ENCODE measurements at regions not wholly inside any gene's neighbourhood (a gene's known extent, or its start where the extent isn't known, plus 50 kb on each side); places are given as distances from the start of the nearest gene placed in this dataset.

GRCh38 chr1:81582467-81582986 is 218.2 kb upstream of the ADGRL2 start:
- no peak for DNase-seq (ENCODE audit: low read depth, low spot score)

DNA sequence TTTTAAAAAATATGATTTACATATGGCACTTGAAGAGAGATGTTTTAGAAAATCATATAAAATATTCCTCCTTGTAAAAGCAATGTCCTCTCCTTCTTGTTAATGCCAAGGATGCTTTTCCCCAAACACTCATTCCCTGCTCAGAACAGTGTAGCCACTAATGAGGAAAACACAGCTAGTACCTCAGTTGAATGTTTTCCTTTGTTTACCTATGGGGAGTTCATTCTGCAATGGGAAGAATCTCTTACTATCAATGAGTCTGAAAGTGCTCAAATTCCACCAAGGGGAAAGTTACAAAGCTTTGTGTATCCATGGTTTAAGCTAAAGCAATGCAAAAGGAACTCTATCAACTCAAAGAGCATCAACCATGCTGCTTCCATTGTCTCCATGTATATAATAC is 221.9 kb upstream of the ADGRL2 start:
- DNase-seq (ENCODE audit: low read depth, low spot score), result no peak

- DNase-seq (ENCODE audit: low read depth, low spot score), result no peak
Measured at GRCh38 chr1:81577004-81577697, 223.6 kb upstream of the ADGRL2 start.

GRCh38 chr1:81574408-81574807 is 226.3 kb upstream of the ADGRL2 start:
- DNase-seq (ENCODE audit: low read depth, low spot score), result no peak

DNA sequence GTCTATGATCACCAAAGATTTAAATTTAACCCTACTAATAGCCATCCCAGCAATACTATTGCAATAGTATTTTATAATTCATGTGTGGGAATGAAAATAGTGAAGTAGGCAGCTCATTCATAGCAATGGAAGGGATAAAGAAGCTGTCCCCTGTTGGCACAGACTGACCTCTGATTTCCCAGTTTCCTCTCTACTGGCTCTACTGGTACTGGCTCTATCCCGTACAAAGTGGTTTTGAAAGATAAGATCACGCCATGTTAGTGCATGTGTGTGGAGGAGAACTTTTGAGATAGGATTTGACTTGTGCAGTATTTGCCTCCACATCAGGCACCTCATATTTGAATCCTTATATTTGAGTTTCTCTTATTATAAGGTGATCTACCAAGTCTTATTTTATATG is 227.3 kb upstream of the ADGRL2 start:
- no peak for DNase-seq (ENCODE audit: low read depth, low spot score)

DNA sequence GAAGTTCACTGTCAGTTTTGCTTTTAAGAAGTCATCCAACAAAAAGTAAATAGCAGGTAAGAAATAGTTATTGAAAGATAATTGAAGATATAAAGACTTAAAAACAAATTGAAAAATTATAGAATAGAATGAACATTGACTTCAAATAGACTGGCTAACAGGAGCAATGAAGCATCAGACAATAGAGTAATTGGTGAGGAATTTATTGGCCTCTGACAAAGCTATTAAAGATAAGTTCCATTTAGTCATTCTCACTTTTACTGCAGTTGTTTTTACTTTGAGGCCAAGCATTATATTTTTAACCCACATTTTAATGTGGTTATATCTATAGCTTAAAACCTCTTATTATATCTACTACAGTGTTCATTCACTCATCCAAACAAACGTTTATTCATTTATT is 228.8 kb upstream of the ADGRL2 start:
- DNase-seq (ENCODE audit: low read depth, low spot score), result no peak

- no peak for DNase-seq (ENCODE audit: low read depth, low spot score)
Measured at GRCh38 chr1:81569761-81570160, 231.0 kb upstream of the ADGRL2 start.

DNA sequence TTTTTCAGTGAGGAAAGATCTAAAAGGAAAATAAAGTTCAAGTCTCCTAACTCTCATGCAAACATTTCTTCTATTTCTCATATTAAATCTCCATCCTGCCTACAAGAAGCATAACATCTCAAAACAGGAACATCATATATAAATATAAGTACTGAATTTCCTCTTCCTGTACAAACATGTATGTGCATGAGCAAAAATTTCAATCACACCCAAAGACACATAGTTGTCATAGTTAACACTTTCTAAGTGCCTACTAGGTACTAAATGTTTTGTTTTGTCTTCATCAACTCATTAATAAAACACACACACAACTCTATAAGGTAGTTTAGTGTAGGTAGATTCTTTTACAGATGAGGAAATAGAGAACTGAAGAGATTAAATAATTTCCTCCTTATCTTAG is 237.1 kb upstream of the ADGRL2 start:
- DNase-seq (ENCODE audit: low read depth, low spot score), result no peak

- no peak for DNase-seq (ENCODE audit: low read depth, low spot score)
Measured at GRCh38 chr1:81562934-81563333, 237.8 kb upstream of the ADGRL2 start.

GRCh38 chr1:81560629-81561028 is 240.1 kb upstream of the ADGRL2 start:
- DNase-seq (ENCODE audit: low read depth, low spot score), result no peak

DNA sequence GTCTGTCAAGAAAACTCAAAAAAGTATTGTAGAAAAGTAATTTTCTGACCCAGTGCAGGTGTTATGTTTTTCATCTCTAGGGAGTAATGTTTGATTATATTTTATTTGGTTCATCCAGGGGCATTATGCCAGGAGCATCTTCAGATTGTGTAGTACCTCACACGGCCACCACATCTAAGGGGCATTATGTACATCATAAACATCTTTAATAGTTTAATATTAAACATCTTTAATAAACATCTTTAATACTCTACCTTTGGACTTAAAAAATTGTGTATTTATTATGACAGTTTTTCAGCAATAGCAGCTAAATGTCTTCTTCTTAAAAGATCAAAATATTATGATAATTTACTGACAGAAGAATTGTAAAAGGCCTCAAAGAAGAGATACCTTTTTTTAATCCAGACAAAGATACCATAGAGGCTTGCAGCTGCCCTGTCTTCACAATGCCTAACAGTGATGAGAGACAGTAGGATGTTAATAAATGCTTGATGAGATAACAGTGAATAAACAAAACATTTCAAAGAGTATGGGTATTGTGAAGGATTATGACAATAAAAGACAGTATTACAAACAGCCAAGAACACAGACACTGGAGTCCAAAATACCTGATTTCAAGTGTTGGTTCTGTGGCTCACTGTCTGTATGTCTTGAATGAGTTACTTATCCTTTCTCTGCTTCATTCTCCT is 240.9 kb upstream of the ADGRL2 start:
- DNase-seq (ENCODE audit: low read depth, low spot score), result no peak

DNA sequence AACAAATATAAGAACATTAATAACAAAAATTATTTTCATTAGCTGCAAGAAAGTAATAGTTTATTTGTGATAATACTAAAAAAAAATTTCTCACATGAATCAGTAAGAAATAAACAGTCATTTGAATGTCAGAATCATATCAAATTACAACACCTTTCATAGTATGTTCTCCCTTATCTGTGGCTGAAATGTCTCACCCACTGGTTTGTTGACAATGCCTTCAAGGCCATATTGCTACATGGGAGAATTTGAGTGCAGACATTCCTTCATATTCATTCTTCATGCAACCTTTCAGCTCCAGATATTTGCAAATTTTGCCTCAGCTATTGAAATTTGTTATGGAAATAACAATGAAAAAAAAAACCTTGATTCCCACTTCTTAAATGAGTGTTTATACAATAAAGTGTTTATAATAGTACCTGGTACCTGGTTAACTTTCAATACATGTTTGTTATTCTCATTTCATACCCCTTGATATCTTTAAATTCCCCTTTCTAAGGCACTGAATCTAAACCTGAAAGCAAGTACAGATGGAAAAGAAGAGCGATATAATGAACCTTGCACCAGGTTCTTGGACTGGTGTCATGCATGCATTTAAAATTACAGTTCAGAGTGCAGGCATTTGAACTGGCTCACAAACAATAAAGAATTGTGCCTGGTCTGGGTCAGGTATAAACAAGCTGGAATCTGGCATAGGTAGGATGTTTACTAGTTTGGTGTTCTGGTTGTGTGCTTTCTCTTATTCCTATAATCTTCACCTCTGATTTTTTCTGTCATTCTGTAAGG is 242.2 kb upstream of the ADGRL2 start:
- no peak for DNase-seq (ENCODE audit: low read depth, low spot score)

DNA sequence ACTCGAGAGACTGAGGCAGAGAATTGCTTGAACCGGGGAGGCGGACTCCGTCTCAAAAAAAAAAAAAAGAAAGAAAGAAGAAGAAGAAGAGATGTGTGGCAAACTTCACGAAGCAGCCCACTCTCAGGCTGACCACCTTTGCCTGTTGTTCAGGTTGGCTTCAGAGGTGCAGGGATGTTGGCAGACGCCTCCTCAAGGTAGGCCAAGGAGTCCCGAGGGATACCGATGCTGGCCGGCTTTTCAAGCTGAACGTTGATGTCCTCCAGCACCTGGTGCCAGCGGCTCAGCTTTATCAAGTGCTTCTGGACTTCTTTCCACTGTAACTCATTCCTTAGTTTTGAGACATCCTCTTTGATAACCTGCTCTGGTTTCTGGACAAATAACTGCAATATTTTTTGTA is 243.8 kb upstream of the ADGRL2 start:
- no peak for DNase-seq (ENCODE audit: low read depth, low spot score)

DNA sequence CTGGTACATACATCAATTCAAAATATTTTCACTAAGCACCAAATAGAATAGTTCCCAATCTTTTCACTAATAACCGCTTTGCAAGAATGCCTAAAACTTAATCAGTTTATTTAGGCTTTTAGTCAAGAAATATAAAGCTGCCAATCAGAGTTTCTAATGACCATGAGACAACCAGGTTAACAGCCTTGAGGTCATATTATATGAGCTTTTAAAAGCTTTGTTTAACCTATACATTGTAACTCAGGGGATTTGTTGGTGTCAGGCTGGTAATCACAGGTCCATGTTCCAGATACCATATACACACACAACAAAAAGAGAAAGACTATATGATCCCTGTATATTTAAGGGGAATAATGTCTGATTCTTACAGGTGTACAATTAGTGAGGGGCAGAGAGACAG is 246.2 kb upstream of the ADGRL2 start:
- DNase-seq (ENCODE audit: low read depth, low spot score), result no peak

DNA sequence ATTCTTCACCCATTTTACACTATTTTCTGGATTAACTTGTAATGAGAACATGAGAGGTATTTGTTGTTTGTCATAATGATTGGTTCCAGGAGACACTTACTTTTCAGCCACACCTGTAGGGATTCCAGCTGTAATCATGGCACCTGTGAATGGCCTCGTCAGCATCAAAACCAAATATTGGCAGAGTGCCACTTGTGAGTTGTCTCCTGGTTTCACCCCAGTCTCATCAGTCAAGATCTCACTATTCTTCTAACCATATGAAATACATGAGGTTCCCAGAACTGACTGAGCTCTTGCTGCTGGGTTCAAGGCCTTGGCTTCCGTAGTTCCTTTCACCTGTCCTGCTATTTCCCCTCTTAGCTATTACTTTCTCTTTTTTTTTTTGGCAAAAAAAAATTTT is 246.6 kb upstream of the ADGRL2 start:
- no peak for DNase-seq (ENCODE audit: low read depth, low spot score)

DNA sequence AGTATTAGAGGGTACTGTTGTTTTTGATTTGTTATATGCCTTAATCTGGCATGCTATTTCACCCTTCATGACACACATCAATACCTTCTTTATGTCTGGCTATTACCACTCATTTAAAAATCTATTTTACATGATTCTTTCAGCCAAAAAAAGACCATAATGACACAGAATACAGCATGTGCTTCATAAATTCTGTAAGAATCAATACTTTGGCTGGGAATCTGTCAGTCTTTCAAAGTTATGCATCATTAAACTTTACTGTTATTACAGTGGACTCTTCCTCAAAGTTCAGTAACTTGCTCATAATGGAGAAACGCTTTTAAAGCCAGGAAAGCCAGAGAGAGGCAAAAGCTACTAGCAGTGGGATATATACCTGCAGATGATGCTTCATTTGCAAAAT is 247.2 kb upstream of the ADGRL2 start:
- no peak for DNase-seq (ENCODE audit: low read depth, low spot score)

DNA sequence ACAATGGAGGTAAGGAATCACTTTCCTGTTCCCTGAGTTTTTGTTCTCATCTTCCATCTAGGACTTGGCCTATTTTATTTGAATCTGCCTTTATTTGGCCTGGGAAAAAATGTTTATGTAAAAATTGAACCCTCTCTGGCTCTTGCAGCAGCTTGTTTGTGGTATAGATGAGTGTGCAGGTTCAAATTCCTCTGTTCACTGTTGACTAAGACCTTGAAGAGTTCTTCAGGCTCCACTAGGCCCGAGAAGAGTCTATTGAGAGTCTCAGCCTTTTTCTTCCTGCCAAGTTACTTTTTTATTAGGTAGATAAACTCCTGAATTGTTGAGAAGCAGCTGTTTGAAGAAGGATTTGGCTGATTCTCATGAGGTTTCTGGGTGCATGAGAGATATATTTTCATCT is 248.8 kb upstream of the ADGRL2 start:
- no peak for DNase-seq (ENCODE audit: low read depth, low spot score)

GRCh38 chr1:81550753-81551152 is 250.0 kb upstream of the ADGRL2 start:
- no peak for DNase-seq (ENCODE audit: low read depth, low spot score)

GRCh38 chr1:81549588-81550127 is 251.1 kb upstream of the ADGRL2 start:
- peak; percentile 48 for DNase-seq (ENCODE audit: low read depth, low spot score)

DNA sequence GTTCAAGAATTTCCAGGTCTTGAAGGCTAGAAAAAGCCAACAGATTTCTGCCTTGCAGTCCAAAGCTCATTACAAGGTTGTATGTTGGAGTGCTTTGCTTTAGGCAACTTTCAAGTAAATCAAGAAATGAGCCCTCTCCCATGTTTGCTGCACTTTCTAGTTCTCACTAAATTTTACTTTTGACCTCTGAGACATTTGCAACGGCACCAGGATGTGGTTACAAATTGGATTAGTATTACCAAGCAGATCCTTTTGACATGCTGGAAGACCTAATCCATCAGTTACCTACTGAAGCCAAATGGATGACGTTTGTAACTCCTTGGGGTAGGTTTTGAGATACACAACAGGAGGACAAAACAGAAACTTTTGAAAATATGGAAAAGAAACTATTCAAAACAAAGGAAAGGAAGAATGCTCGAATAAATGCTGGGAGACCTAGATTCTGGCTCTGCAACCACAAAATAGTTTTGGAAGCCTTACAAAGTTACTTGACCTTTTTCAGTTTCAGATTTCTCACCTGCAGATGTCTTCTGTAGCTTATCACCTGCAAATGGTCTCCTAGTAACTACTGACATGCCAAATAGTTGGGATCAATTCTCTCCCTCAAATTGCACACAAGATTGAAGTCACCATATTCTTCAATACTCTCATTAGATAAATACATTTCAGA is 251.7 kb upstream of the ADGRL2 start:
- DNase-seq (ENCODE audit: low read depth, low spot score), result no peak

GRCh38 chr1:81547912-81548303 is 252.8 kb upstream of the ADGRL2 start:
- DNase-seq (ENCODE audit: low read depth, low spot score), result no peak
